ENCODE measurements at regions not wholly inside any gene's neighbourhood (a gene's known extent, or its start where the extent isn't known, plus 50 kb on each side); places are given as distances from the start of the nearest gene placed in this dataset.
"Not testable (repeated sequence)": the region's sequence is repeated elsewhere in the genome, so short reads cannot be mapped to it uniquely, and the experiment has no call there.

- FAIRE-seq (no peak), DNase-seq (ENCODE audit: low spot score in 2 of 2) (no peak)
These were observed 201.8 kb upstream of the NUDT12 start for GRCh38 chr5:103764403-103764802.

GRCh38 chr5:103758996-103759395 lies 196.4 kb upstream of the NUDT12 start:
- no peak for DNase-seq (ENCODE audit: low spot score in 2 of 2)
- no peak for FAIRE-seq

GRCh38 chr5:103755974-103756373 lies 193.4 kb upstream of the NUDT12 start:
- no peak for FAIRE-seq
- no peak for DNase-seq (ENCODE audit: low spot score in 2 of 2)

GRCh38 chr5:103745353-103746065 lies 182.9 kb upstream of the NUDT12 start:
- no peak for DNase-seq (ENCODE audit: low spot score in 2 of 2)
- FAIRE-seq, result no peak

- DNase-seq (ENCODE audit: low spot score in 2 of 2) (no peak), FAIRE-seq (no peak)
These were observed 181.6 kb upstream of the NUDT12 start for GRCh38 chr5:103744159-103744558.

- FAIRE-seq (no peak), DNase-seq (ENCODE audit: low spot score in 2 of 2) (no peak)
These were observed 180.8 kb upstream of the NUDT12 start for GRCh38 chr5:103743421-103743820.

- DNase-seq (ENCODE audit: low spot score in 2 of 2) (no peak), FAIRE-seq (no peak)
These were observed 179.4 kb upstream of the NUDT12 start for GRCh38 chr5:103741984-103742383.

- DNase-seq (ENCODE audit: low spot score in 2 of 2); FAIRE-seq: not testable (repeated sequence)
These were observed 173.8 kb upstream of the NUDT12 start for GRCh38 chr5:103736343-103736742.

- no peak for FAIRE-seq
These were observed 161.7 kb upstream of the NUDT12 start for GRCh38 chr5:103724271-103724670.

GRCh38 chr5:103721183-103721582 lies 158.6 kb upstream of the NUDT12 start:
- FAIRE-seq (no peak), DNase-seq (ENCODE audit: low spot score in 2 of 2) (no peak)

More at GRCh38 chr5:103724271-103724670, 161.7 kb upstream of the NUDT12 start:
- DNase-seq (ENCODE audit: low spot score in 2 of 2), result no peak

GRCh38 chr5:103718108-103718507 lies 155.5 kb upstream of the NUDT12 start:
- FAIRE-seq, result no peak
- DNase-seq (ENCODE audit: low spot score in 2 of 2), result no peak

GRCh38 chr5:103708601-103709000 lies 146.0 kb upstream of the NUDT12 start:
- DNase-seq (ENCODE audit: low spot score in 2 of 2) (no peak), FAIRE-seq (no peak)

- DNase-seq (ENCODE audit: low spot score in 2 of 2), result no peak
- FAIRE-seq, result no peak
These were observed 144.5 kb upstream of the NUDT12 start for GRCh38 chr5:103706939-103707682.

- FAIRE-seq (no peak), DNase-seq (ENCODE audit: low spot score in 2 of 2) (no peak)
These were observed 141.0 kb upstream of the NUDT12 start for GRCh38 chr5:103703617-103704016.

GRCh38 chr5:103693517-103693916 lies 130.9 kb upstream of the NUDT12 start:
- DNase-seq (ENCODE audit: low spot score in 2 of 2), result no peak
- no peak for FAIRE-seq

- FAIRE-seq, result no peak
- DNase-seq (ENCODE audit: low spot score in 2 of 2), result no peak
These were observed 128.1 kb upstream of the NUDT12 start for GRCh38 chr5:103690676-103691075.

- DNase-seq (ENCODE audit: low spot score in 2 of 2), result no peak
- FAIRE-seq, result no peak
These were observed 117.3 kb upstream of the NUDT12 start for GRCh38 chr5:103679873-103680272.

GRCh38 chr5:103676198-103676597 lies 113.6 kb upstream of the NUDT12 start:
- not testable (repeated sequence) for FAIRE-seq; DNase-seq (ENCODE audit: low spot score in 2 of 2)

GRCh38 chr5:103674739-103675138 lies 112.2 kb upstream of the NUDT12 start:
- DNase-seq (ENCODE audit: low spot score in 2 of 2) (no peak), FAIRE-seq (no peak)

GRCh38 chr5:103674251-103674650 lies 111.7 kb upstream of the NUDT12 start:
- FAIRE-seq, result no peak
- DNase-seq (ENCODE audit: low spot score in 2 of 2), result no peak

- no peak for FAIRE-seq
These were observed 107.0 kb upstream of the NUDT12 start for GRCh38 chr5:103669615-103670014.

GRCh38 chr5:103668281-103668680 lies 105.7 kb upstream of the NUDT12 start:
- no peak for DNase-seq (ENCODE audit: low spot score in 2 of 2)
- no peak for FAIRE-seq

More at GRCh38 chr5:103669615-103670014, 107.0 kb upstream of the NUDT12 start:
- no peak for DNase-seq (ENCODE audit: low spot score in 2 of 2)
